KMS-11 (cell line): ENCODE measurements at regions not wholly inside any gene's neighbourhood (a gene's known extent, or its start where the extent isn't known, plus 50 kb on each side); places are given as distances from the start of the nearest gene placed in this dataset.

Experiments
- H2AFZ ChIP-seq: fragments of 200-600 bp; sonication (generic); 2 replicates; pipeline ENCODE4 v1.6.1; 2016; ENCODE audit warnings: antibody characterized with exemption, mixed run types, low read depth
- H3K27ac ChIP-seq: fragments of 200-600 bp; sonication (generic); 2 replicates; pipeline ENCODE4 v1.6.1; 2016; ENCODE audit warnings: mild to moderate bottlenecking, mixed run types
- H3K27me3 ChIP-seq: fragments of 200-600 bp; sonication (generic); 2 replicates; pipeline ENCODE4 v1.6.1; 2017; ENCODE audit warnings: mild to moderate bottlenecking, low read depth, mixed run types, moderate library complexity; ENCODE audit not compliant: insufficient read depth
- H3K36me3 ChIP-seq: fragments of 200-600 bp; sonication (generic); 2 replicates; pipeline ENCODE4 v1.6.1; 2017; ENCODE audit warnings: mild to moderate bottlenecking, mixed run types; ENCODE audit not compliant: insufficient read depth
- H3K4me1 ChIP-seq: fragments of 200-600 bp; sonication (generic); 2 replicates; pipeline ENCODE4 v1.6.1; 2016; ENCODE audit warnings: mild to moderate bottlenecking, low read depth, mixed run types; ENCODE audit not compliant: poor library complexity, severe bottlenecking
- H3K4me2 ChIP-seq: fragments of 200-600 bp; sonication (generic); 2 replicates; pipeline ENCODE4 v1.7.0; 2016; ENCODE audit warnings: mild to moderate bottlenecking, mixed run types
- H3K4me3 ChIP-seq: fragments of 200-600 bp; sonication (generic); IDR thresholded peaks from 2 replicates; pipeline ENCODE4 v1.6.1; 2017; ENCODE audit warnings: low read depth, low read length, mixed read lengths; ENCODE audit not compliant: insufficient read depth
- H3K79me2 ChIP-seq: fragments of 200-600 bp; sonication (generic); 2 replicates; pipeline ENCODE4 v1.6.1; 2016; ENCODE audit warnings: low read depth, mixed run types; ENCODE audit not compliant: insufficient read depth
- H3K9ac ChIP-seq: fragments of 200-600 bp; sonication (generic); 2 replicates; pipeline ENCODE4 v1.6.1; 2016; ENCODE audit warnings: mild to moderate bottlenecking, mixed run types
- H4K20me1 ChIP-seq: fragments of 200-600 bp; sonication (generic); 2 replicates; pipeline ENCODE4 v1.6.1; 2016; ENCODE audit warnings: mild to moderate bottlenecking, mixed run types; ENCODE audit not compliant: insufficient read depth
- CTCF ChIP-seq: fragments of 200-600 bp; sonication (generic); conservative IDR thresholded peaks from 2 replicates; pipeline ENCODE4 v1.6.1; 2017; ENCODE audit warnings: low read depth, mild to moderate bottlenecking, antibody characterized with exemption, low read length, moderate library complexity, mixed read lengths

GRCh38 chr17:37838276-37838675, 85.9 kb upstream of the TBC1D3K start:
- no peak overlapping the region for H3K4me2 ChIP-seq
- no peak overlapping the region for H3K27ac ChIP-seq
- no peaks in the 10 kb centered on the region for H3K4me1 ChIP-seq
- H3K79me2 ChIP-seq = no peaks in the 10 kb centered on the region
- H3K4me3 ChIP-seq = no peak overlapping the region
- no peaks in the 10 kb centered on the region for H3K27me3 ChIP-seq
- H4K20me1 ChIP-seq = no peaks in the 10 kb centered on the region
- H3K9ac ChIP-seq = no peak overlapping the region
- H2AFZ ChIP-seq = no peak overlapping the region
- no peak for TF ChIP-seq CTCF
- no peaks in the 10 kb centered on the region for H3K36me3 ChIP-seq

- Histone ChIP-seq H3K4me3 (no peak overlapping the region), H4K20me1 (no peaks in the 10 kb centered on the region), H3K9ac (no peak overlapping the region), H2AFZ (no peak overlapping the region), H3K4me2 (no peak overlapping the region), H3K36me3 (no peaks in the 10 kb centered on the region), H3K4me1 (no peaks in the 10 kb centered on the region), H3K79me2 (no peaks in the 10 kb centered on the region), H3K27me3 (no peaks in the 10 kb centered on the region), H3K27ac (no peak overlapping the region)
- no peak for TF ChIP-seq CTCF
Measured at GRCh38 chr17:37836593-37836992, 87.6 kb upstream of the TBC1D3K start.

- Histone ChIP-seq H3K27me3 (no peaks in the 10 kb centered on the region), H3K27ac (no peak overlapping the region), H3K79me2 (no peaks in the 10 kb centered on the region), H2AFZ (no peak overlapping the region), H3K36me3 (no peaks in the 10 kb centered on the region), H3K9ac (no peak overlapping the region), H4K20me1 (no peaks in the 10 kb centered on the region), H3K4me2 (no peak overlapping the region), H3K4me1 (no peaks in the 10 kb centered on the region), H3K4me3 (no peak overlapping the region)
- TF ChIP-seq CTCF = no peak
Measured at GRCh38 chr17:37834168-37834567, 89.3 kb upstream of the HNF1B start.

- no peak overlapping the region for H3K9ac ChIP-seq
- H3K27ac ChIP-seq = no peak overlapping the region
- H3K4me3 ChIP-seq = no peak overlapping the region
- H3K4me1 ChIP-seq = no peaks in the 10 kb centered on the region
- no peaks in the 10 kb centered on the region for H3K36me3 ChIP-seq
- no peak overlapping the region for H3K4me2 ChIP-seq
- no peaks in the 10 kb centered on the region for H3K79me2 ChIP-seq
- no peaks in the 10 kb centered on the region for H4K20me1 ChIP-seq
- no peak overlapping the region for H2AFZ ChIP-seq
- no peaks in the 10 kb centered on the region for H3K27me3 ChIP-seq
- no peak for TF ChIP-seq CTCF
Measured at GRCh38 chr17:37833237-37833859, 88.5 kb upstream of the HNF1B start.
